C4-2B (cell line): ENCODE measurements at regions not wholly inside any gene's neighbourhood (a gene's known extent, or its start where the extent isn't known, plus 50 kb on each side); places are given as distances from the start of the nearest gene placed in this dataset.

Experiments
- ZFX ChIP-seq: fragments of 450-650 bp; IDR thresholded peaks from 2 replicates; pipeline ENCODE4 v1.6.1; 2017
- TF ChIP-seq, protein P1 (sequence below): fragments of 450-650 bp; conservative IDR thresholded peaks from 2 replicates; pipeline ENCODE4 v1.5.1; 2017; ENCODE audit warnings: mild to moderate bottlenecking

DNA sequence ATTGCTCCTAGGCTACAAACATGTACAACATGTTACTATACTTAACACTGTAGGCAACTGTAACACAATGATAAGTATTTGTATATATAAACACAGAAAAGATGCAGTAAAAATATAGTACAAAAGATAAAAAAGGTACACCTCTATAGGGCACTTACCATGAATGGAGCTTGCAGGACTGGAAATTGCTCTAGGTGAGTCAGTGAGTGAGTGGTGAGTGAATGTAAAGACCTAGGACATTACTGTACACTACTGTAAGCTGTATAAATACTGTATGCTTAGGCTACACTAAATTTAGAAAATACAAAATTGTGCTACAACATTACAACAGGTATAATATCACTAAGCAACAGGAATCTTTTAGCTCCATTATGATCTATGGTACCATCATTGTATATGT, 312.0 kb upstream of the PREP start:
- TF ChIP-seq, protein P1, sequence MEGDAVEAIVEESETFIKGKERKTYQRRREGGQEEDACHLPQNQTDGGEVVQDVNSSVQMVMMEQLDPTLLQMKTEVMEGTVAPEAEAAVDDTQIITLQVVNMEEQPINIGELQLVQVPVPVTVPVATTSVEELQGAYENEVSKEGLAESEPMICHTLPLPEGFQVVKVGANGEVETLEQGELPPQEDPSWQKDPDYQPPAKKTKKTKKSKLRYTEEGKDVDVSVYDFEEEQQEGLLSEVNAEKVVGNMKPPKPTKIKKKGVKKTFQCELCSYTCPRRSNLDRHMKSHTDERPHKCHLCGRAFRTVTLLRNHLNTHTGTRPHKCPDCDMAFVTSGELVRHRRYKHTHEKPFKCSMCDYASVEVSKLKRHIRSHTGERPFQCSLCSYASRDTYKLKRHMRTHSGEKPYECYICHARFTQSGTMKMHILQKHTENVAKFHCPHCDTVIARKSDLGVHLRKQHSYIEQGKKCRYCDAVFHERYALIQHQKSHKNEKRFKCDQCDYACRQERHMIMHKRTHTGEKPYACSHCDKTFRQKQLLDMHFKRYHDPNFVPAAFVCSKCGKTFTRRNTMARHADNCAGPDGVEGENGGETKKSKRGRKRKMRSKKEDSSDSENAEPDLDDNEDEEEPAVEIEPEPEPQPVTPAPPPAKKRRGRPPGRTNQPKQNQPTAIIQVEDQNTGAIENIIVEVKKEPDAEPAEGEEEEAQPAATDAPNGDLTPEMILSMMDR = no peak
- TF ChIP-seq ZFX = no peak
